ENCODE measurements at regions not wholly inside any gene's neighbourhood (a gene's known extent, or its start where the extent isn't known, plus 50 kb on each side); places are given as distances from the start of the nearest gene placed in this dataset.

- no peak for DNase-seq
Measured at GRCh38 chr7:155984609-155985405, 172.5 kb upstream of the SHH start.

- no peak for DNase-seq
Measured at GRCh38 chr7:155984028-155984580, 171.8 kb upstream of the SHH start.

- DNase-seq, result no peak
Measured at GRCh38 chr7:155983176-155983815, 171.0 kb upstream of the SHH start.

- DNase-seq, result no peak
Measured at GRCh38 chr7:155981703-155982102, 169.4 kb upstream of the SHH start.

- DNase-seq, result no peak
Measured at GRCh38 chr7:155980841-155981240, 168.6 kb upstream of the SHH start.

GRCh38 chr7:155979994-155980393 lies 167.7 kb upstream of the SHH start:
- no peak for DNase-seq

- peak; percentile 3 for DNase-seq
Measured at GRCh38 chr7:155979566-155979965, 167.3 kb upstream of the SHH start.

GRCh38 chr7:155975490-155975889 lies 163.2 kb upstream of the SHH start:
- no peak for DNase-seq

- no peak for DNase-seq
Measured at GRCh38 chr7:155974186-155974897, 162.1 kb upstream of the SHH start.

- no peak for DNase-seq
Measured at GRCh38 chr7:155973451-155973997, 161.3 kb upstream of the SHH start.

GRCh38 chr7:155972651-155973390 lies 160.6 kb upstream of the SHH start:
- no peak for DNase-seq

GRCh38 chr7:155972247-155972646 lies 160.0 kb upstream of the SHH start:
- DNase-seq, result no peak

- DNase-seq, result no peak
Measured at GRCh38 chr7:155971180-155971770, 159.0 kb upstream of the SHH start.

- no peak for DNase-seq
Measured at GRCh38 chr7:155969192-155969929, 157.1 kb upstream of the SHH start.

- DNase-seq, result no peak
Measured at GRCh38 chr7:155965010-155965409, 152.7 kb upstream of the SHH start.

GRCh38 chr7:155964543-155964942 lies 152.3 kb upstream of the SHH start:
- no peak for DNase-seq

- DNase-seq, result no peak
Measured at GRCh38 chr7:155963771-155964195, 151.5 kb upstream of the SHH start.

- DNase-seq, result no peak
Measured at GRCh38 chr7:155963356-155963755, 151.1 kb upstream of the SHH start.

- DNase-seq, result no peak
Measured at GRCh38 chr7:155962968-155963300, 150.7 kb upstream of the SHH start.

GRCh38 chr7:155962191-155962967 lies 150.1 kb upstream of the SHH start:
- no peak for DNase-seq
